H1 (cell line): ENCODE measurements at regions not wholly inside any gene's neighbourhood (a gene's known extent, or its start where the extent isn't known, plus 50 kb on each side); places are given as distances from the start of the nearest gene placed in this dataset.

Experiments
- CTCF ChIA-PET: fragments of 300-600 bp; sonication (Branson Sonifier 250); formaldehyde crosslinking; loops from one replicate; lab custom pipeline; 2021; ENCODE audit not compliant: partially characterized antibody; lab: Charles Lee
- POLR2A ChIA-PET: fragments of 300-600 bp; sonication (Branson Sonifier 250); formaldehyde crosslinking; loops from one replicate; lab custom pipeline; 2021; ENCODE audit warnings: inconsistent platforms; ENCODE audit not compliant: partially characterized antibody; lab: Charles Lee
- DNase-seq, 2 experiments: peaks; one replicate each; pipeline versions ENCODE4 v3.0.0 to v3.0.0-alpha.2; 2010 to 2022; ENCODE audit warnings: low spot score in 2 of 2, low read depth in 1 of 2, mixed read lengths in 1 of 2
- FAIRE-seq: peaks from 2 replicates; lab custom pipeline; 2011; peaks lifted over from hg19 to GRCh38; lab: Jason Lieb, UNC
- H2AFZ ChIP-seq: 2 replicates; pipeline ENCODE4 v1.8.1; 2012; ENCODE audit warnings: low read length, inconsistent platforms
- H2AK5ac ChIP-seq: 2 replicates; pipeline ENCODE4 v1.6.1; 2013; ENCODE audit warnings: low read depth, low read length
- H2BK120ac ChIP-seq: replicated peaks from 2 replicates; pipeline ENCODE3; 2013; ENCODE audit warnings: low read depth, low read length, inconsistent platforms
- H2BK12ac ChIP-seq: 2 replicates; pipeline ENCODE4 v1.6.1; 2013; ENCODE audit warnings: low read depth, low read length
- H2BK15ac ChIP-seq: 2 replicates; pipeline ENCODE4 v1.6.1; 2013; ENCODE audit warnings: low read length
- H2BK20ac ChIP-seq: 2 replicates; pipeline ENCODE4 v1.6.1; 2013; ENCODE audit warnings: low read length
- H2BK5ac ChIP-seq: 2 replicates; pipeline ENCODE4 v1.6.1; 2013; ENCODE audit warnings: low read depth, low read length
- H3K14ac ChIP-seq: 2 replicates; pipeline ENCODE4 v1.6.1; 2013; ENCODE audit warnings: inconsistent platforms; ENCODE audit not compliant: insufficient read length
- H3K18ac ChIP-seq: 2 replicates; pipeline ENCODE4 v1.6.1; 2013; ENCODE audit warnings: low read length; ENCODE audit errors: extremely low read depth
- H3K23ac ChIP-seq: 2 replicates; pipeline ENCODE4 v1.6.1; 2013; ENCODE audit warnings: inconsistent platforms; ENCODE audit not compliant: insufficient read length
- H3K23me2 ChIP-seq: 2 replicates; pipeline ENCODE4 v1.6.1; 2013; ENCODE audit warnings: low read depth, low read length
- H3K27ac ChIP-seq: 2 replicates; pipeline ENCODE4 v1.6.1; 2011; ENCODE audit warnings: low read depth, low read length, inconsistent platforms
- H3K27me3 ChIP-seq, 4 experiments: replicated peaks in 1 of 4; 1 replicate in 1 of 4; 2 replicates in 3 of 4; pipeline versions ENCODE4 v1.6.1 to v1.8.1; 2011 to 2013; ENCODE audit warnings: low read length in 3 of 4, mild to moderate bottlenecking in 3 of 4, inconsistent platforms in 2 of 4, mixed read lengths in 2 of 4, moderate library complexity in 1 of 4; ENCODE audit not compliant: control insufficient read depth in 3 of 4, insufficient read depth in 3 of 4; ENCODE audit errors: extremely low read depth in 1 of 4
- H3K36me3 ChIP-seq, 4 experiments: 2 replicates each; pipeline versions ENCODE4 v1.6.1 to v1.8.1; 2011 to 2013; ENCODE audit warnings: mild to moderate bottlenecking in 4 of 4, low read length in 3 of 4, moderate library complexity in 2 of 4, control low read depth in 1 of 4, inconsistent platforms in 1 of 4; ENCODE audit not compliant: insufficient read depth in 4 of 4, control insufficient read depth in 2 of 4
- H3K4ac ChIP-seq: replicated peaks from 2 replicates; pipeline ENCODE3; 2013; ENCODE audit warnings: low read length, low read depth, mixed read lengths, inconsistent platforms; ENCODE audit not compliant: insufficient read length
- H3K4me1 ChIP-seq, 4 experiments: replicated peaks in 1 of 4; 1 replicate in 1 of 4; 2 replicates in 3 of 4; pipeline versions ENCODE4 v1.6.1 to v1.8.1; 2011 to 2013; ENCODE audit warnings: low read length in 3 of 4, inconsistent platforms in 2 of 4, mixed read lengths in 1 of 4; ENCODE audit not compliant: insufficient read depth in 4 of 4, control insufficient read depth in 3 of 4
- H3K4me2 ChIP-seq, 2 experiments: 2 replicates each; pipeline versions ENCODE4 v1.6.1 to v1.8.1; 2011 to 2013; ENCODE audit warnings: low read depth in 2 of 2, low read length in 2 of 2, control low read depth in 1 of 2, inconsistent platforms in 1 of 2, mild to moderate bottlenecking in 1 of 2; ENCODE audit not compliant: insufficient read depth in 1 of 2
- H3K4me3 ChIP-seq, 4 experiments: fragments of 200-600, 300-600 bp in 1 of 4; sonication (generic), shearing (Covaris generic), sonication (Bioruptor Twin) in 1 of 4; 2 replicates each; pipeline versions ENCODE4 v1.5.1 to v1.8.1; 2011 to 2016; ENCODE audit warnings: low read length in 4 of 4, low read depth in 3 of 4, control low read depth in 2 of 4, inconsistent platforms in 2 of 4, mild to moderate bottlenecking in 2 of 4, mixed read lengths in 1 of 4, moderate library complexity in 1 of 4; ENCODE audit not compliant: insufficient read depth in 2 of 4; ENCODE audit errors: extremely low read depth in 1 of 4
- H3K56ac ChIP-seq: replicated peaks from 2 replicates; pipeline ENCODE3; 2013; ENCODE audit warnings: low read depth, mild to moderate bottlenecking, mixed read lengths, low read length, inconsistent platforms; ENCODE audit not compliant: insufficient read length
- H3K79me1 ChIP-seq: 2 replicates; pipeline ENCODE4 v1.6.1; 2013; ENCODE audit warnings: low read depth, low read length, control low read depth
- H3K79me2 ChIP-seq, 2 experiments: 2 replicates each; pipeline versions ENCODE4 v1.6.1 to v1.8.1; 2012 to 2013; ENCODE audit warnings: low read length in 2 of 2, mild to moderate bottlenecking in 2 of 2, inconsistent platforms in 1 of 2; ENCODE audit not compliant: insufficient read depth in 2 of 2, control insufficient read depth in 1 of 2
- H3K9ac ChIP-seq, 4 experiments: replicated peaks in 1 of 4; 1 replicate in 1 of 4; 2 replicates in 3 of 4; pipeline versions ENCODE4 v1.6.1 to v1.8.1; 2011 to 2013; ENCODE audit warnings: low read depth in 3 of 4, low read length in 3 of 4, control low read depth in 2 of 4, mild to moderate bottlenecking in 2 of 4, moderate library complexity in 2 of 4, inconsistent platforms in 1 of 4; ENCODE audit errors: extremely low read depth in 1 of 4
- H3K9me3 ChIP-seq, 2 experiments: 2 replicates each; pipeline versions ENCODE4 v1.6.1 to v1.8.1; 2012 to 2013; ENCODE audit warnings: mild to moderate bottlenecking in 2 of 2, moderate library complexity in 2 of 2, control low read depth in 1 of 2, inconsistent platforms in 1 of 2, low read depth in 1 of 2, low read length in 1 of 2, mixed read lengths in 1 of 2; ENCODE audit not compliant: insufficient read depth in 2 of 2
- H4K20me1 ChIP-seq, 2 experiments: replicated peaks in 1 of 2; 2 replicates each; pipeline versions ENCODE3 to v1.8.1; 2011 to 2013; ENCODE audit warnings: inconsistent platforms in 2 of 2, low read length in 2 of 2, mild to moderate bottlenecking in 1 of 2; ENCODE audit not compliant: insufficient read depth in 2 of 2, control insufficient read depth in 1 of 2
- H4K5ac ChIP-seq: 2 replicates; pipeline ENCODE4 v1.6.1; 2013; ENCODE audit warnings: low read length, low read depth, mixed read lengths, inconsistent platforms; ENCODE audit not compliant: insufficient read length
- H4K8ac ChIP-seq: 2 replicates; pipeline ENCODE4 v1.8.0; 2013; ENCODE audit warnings: mild to moderate bottlenecking, moderate library complexity, low read length, inconsistent platforms; ENCODE audit not compliant: insufficient read depth; ENCODE audit errors: extremely low read depth
- H4K91ac ChIP-seq: replicated peaks from 2 replicates; pipeline ENCODE3; 2013; ENCODE audit warnings: low read length, mixed read lengths, inconsistent platforms; ENCODE audit not compliant: insufficient read length
- ATF2 ChIP-seq: IDR thresholded peaks from 2 replicates; pipeline ENCODE4 v1.6.1; 2012; ENCODE audit warnings: low read length, inconsistent platforms
- BRCA1 ChIP-seq: IDR thresholded peaks from 2 replicates; pipeline ENCODE4 v1.6.1; 2012; ENCODE audit warnings: low read depth, low read length, improper control_type of control experiment
- CBX5 ChIP-seq: fragments of 300-800, 300-1000 bp; sonication (generic); IDR thresholded peaks from 2 replicates; pipeline ENCODE4 v1.7.1; 2016; ENCODE audit warnings: antibody characterized with exemption, low read length, low read depth
- EGR1 ChIP-seq: IDR thresholded peaks from 2 replicates; pipeline ENCODE4 v1.6.1; 2011; ENCODE audit warnings: low read depth, low read length, borderline replicate concordance
- FOSL1 ChIP-seq: IDR thresholded peaks from 2 replicates; pipeline ENCODE4 v1.6.1; 2011; ENCODE audit warnings: mild to moderate bottlenecking, low read depth, low read length, moderate library complexity; ENCODE audit not compliant: insufficient read depth
- MAFK ChIP-seq: IDR thresholded peaks from 2 replicates; pipeline ENCODE4 v1.6.1; 2012; ENCODE audit warnings: low read depth, mild to moderate bottlenecking, improper control_type of control experiment, low read length
- PHF8 ChIP-seq: fragments of 200-600 bp; sonication (generic); conservative IDR thresholded peaks from 2 replicates; pipeline ENCODE4 v1.7.1; 2012; ENCODE audit warnings: low read depth, mild to moderate bottlenecking, inconsistent platforms, low read length, moderate library complexity
- RXRA ChIP-seq: IDR thresholded peaks from 2 replicates; pipeline ENCODE4 v1.6.1; 2011; ENCODE audit warnings: low read depth, mild to moderate bottlenecking, low read length, moderate library complexity; ENCODE audit not compliant: insufficient read depth
- SUZ12 ChIP-seq: fragments of 200-600 bp; sonication (generic); IDR thresholded peaks from 2 replicates; pipeline ENCODE4 v1.6.1; 2012; ENCODE audit warnings: mild to moderate bottlenecking, inconsistent platforms, low read length, moderate library complexity, mixed read lengths
- TAF7 ChIP-seq: optimal IDR thresholded peaks from 2 replicates; pipeline ENCODE3; 2011; ENCODE audit warnings: low read depth, mild to moderate bottlenecking, inconsistent platforms, low read length, moderate library complexity, borderline replicate concordance
- WGBS, 2 experiments: shearing (Covaris generic) in 1 of 2; methylation state at CpG; one replicate each; pipeline versions ENCODE4 v1.1.6 to v1.1.7; 2013 to 2015; ENCODE audit warnings: low lambda C conversion rate in 2 of 2, mixed read lengths in 2 of 2, inconsistent platforms in 1 of 2, low coverage in 1 of 2, missing lambda C conversion rate in 1 of 2; ENCODE audit not compliant: insufficient replicate concordance in 2 of 2, insufficient coverage in 1 of 2, insufficient read length in 1 of 2; ENCODE audit errors: extremely low coverage in 1 of 2, missing lambda C conversion rate in 1 of 2; 5-methylcytosine and 5-hydroxymethylcytosine counted together

- Histone ChIP-seq H3K36me3 (no peaks in the 10 kb centered on the region), H2AK5ac (0 out of 2 replicates have a peak overlapping the region, but pooled peaks have one; percentile 53), H3K4me1 (peaks cover 6 to 12% (median 7%) of the 10 kb centered on the region in 4 experiments), H3K27me3 (no peaks in the 10 kb centered on the region), H3K79me1 (no peaks in the 10 kb centered on the region; the same call in 1 of the 2 replicates), H3K14ac (peak overlapping the region; percentile 57), H2BK120ac (no peak overlapping the region), H3K27ac (no peak overlapping the region), H3K18ac (0 out of 2 replicates have a peak overlapping the region, but pooled peaks have one; percentile 15), H3K23me2 (no peaks in the 10 kb centered on the region), H4K91ac (peak overlapping the region; percentile 86), H3K9me3 (peaks cover 14 to 18% of the 10 kb centered on the region in 2 experiments), H4K8ac (no peak overlapping the region; the same call in 1 of the 2 replicates), H4K5ac (no peak overlapping the region), H4K20me1 (no peaks in the 10 kb centered on the region), H3K23ac (no peak overlapping the region), H2AFZ (no peak overlapping the region), H2BK15ac (peak overlapping the region; percentile 92; the same call in 1 of the 2 replicates), H3K4me2 (0 out of 4 replicates have a peak overlapping the region, but pooled peaks of 1 of the 2 experiments have one; percentile 27), H3K79me2 (no peaks in the 10 kb centered on the region), H2BK12ac (peak overlapping the region; percentile 93; the same call in 1 of the 2 replicates), H2BK5ac (peak overlapping the region; percentile 64; the same call in 1 of the 2 replicates), H3K4ac (peak overlapping the region; percentile 33), H3K56ac (no peak overlapping the region), H2BK20ac (peak overlapping the region; percentile 82), H3K4me3 (no peak overlapping the region), H3K9ac (no peak overlapping the region)
- 93% methylated on average over 20 of the region's 24 CpGs; no CpG with 5 or more reads in 1 of the 2 experiments for WGBS, 2 experiments
- POLR2A ChIA-PET, result interaction anchor here (0.9 kb wide), 1 partner anchor 10 kb away, joined by 3 read pairs; no protein-coding TSS in a partner anchor
- FAIRE-seq (no peak), DNase-seq (no peak)
- CTCF ChIA-PET, result interaction anchor here (1.1 to 1.6 kb wide), 3 partner anchors 11 to 39 kb away, joined by 3 to 4 read pairs (median 3); no protein-coding TSS in a partner anchor
- TF ChIP-seq RXRA (no peak), PHF8 (no peak), MAFK (no peak), EGR1 (no peak), CBX5 (no peak), FOSL1 (no peak), BRCA1 (no peak), SUZ12 (no peak), ATF2 (no peak), TAF7 (no peak)
Observed at GRCh38 chr11:44466531-44467205, 98.8 kb upstream of the CD82 start.
